ENCODE measurements at regions not wholly inside any gene's neighbourhood (a gene's known extent, or its start where the extent isn't known, plus 50 kb on each side); places are given as distances from the start of the nearest gene placed in this dataset.

GRCh38 chr18:43970656-43971055, 693.4 kb upstream of the SYT4 start:
- TF ChIP-seq, protein P1, sequence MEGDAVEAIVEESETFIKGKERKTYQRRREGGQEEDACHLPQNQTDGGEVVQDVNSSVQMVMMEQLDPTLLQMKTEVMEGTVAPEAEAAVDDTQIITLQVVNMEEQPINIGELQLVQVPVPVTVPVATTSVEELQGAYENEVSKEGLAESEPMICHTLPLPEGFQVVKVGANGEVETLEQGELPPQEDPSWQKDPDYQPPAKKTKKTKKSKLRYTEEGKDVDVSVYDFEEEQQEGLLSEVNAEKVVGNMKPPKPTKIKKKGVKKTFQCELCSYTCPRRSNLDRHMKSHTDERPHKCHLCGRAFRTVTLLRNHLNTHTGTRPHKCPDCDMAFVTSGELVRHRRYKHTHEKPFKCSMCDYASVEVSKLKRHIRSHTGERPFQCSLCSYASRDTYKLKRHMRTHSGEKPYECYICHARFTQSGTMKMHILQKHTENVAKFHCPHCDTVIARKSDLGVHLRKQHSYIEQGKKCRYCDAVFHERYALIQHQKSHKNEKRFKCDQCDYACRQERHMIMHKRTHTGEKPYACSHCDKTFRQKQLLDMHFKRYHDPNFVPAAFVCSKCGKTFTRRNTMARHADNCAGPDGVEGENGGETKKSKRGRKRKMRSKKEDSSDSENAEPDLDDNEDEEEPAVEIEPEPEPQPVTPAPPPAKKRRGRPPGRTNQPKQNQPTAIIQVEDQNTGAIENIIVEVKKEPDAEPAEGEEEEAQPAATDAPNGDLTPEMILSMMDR (IDR thresholded peaks at IDR 0.05) = no peak
- TF ChIP-seq POLR2A (IDR thresholded peaks at IDR 0.05; ENCODE audit: low read depth) = no peak
